Sigmoid colon (tissue), 4 donors: ENCODE measurements at regions not wholly inside any gene's neighbourhood (a gene's known extent, or its start where the extent isn't known, plus 50 kb on each side); places are given as distances from the start of the nearest gene placed in this dataset.

ENCODE experiments used
- CTCF ChIP-seq, 4 experiments: fragments of 450-650 bp in 3 of 4; fragments of 200-600 bp in 1 of 4; IDR thresholded peaks; one replicate each; pipeline ENCODE4 v1.5.1; 2016 to 2019; ENCODE audit warnings: antibody characterized with exemption in 4 of 4, mild to moderate bottlenecking in 3 of 4, moderate library complexity in 2 of 4
- EP300 ChIP-seq, 4 donors: sonication (generic); formaldehyde crosslinking; IDR thresholded peaks; one replicate each; pipeline ENCODE4 v1.6.1; 2017; ENCODE audit warnings: antibody characterized with exemption in 4 of 4
- POLR2A ChIP-seq, 2 donors: fragments of 450-650 bp; IDR thresholded peaks; one replicate each; pipeline ENCODE4 v1.6.1; 2016; ENCODE audit warnings: antibody characterized with exemption in 2 of 2, mild to moderate bottlenecking in 2 of 2, moderate library complexity in 2 of 2

GRCh38 chr7:120097020-120097419 is 176.0 kb upstream of the KCND2 start:
- TF ChIP-seq CTCF (IDR thresholded peaks at IDR 0.05) = no peak
- no peak for TF ChIP-seq POLR2A (IDR thresholded peaks at IDR 0.05)
- TF ChIP-seq EP300 (IDR thresholded peaks at IDR 0.05) = no peak
